K562 (cell line): ENCODE measurements at regions not wholly inside any gene's neighbourhood (a gene's known extent, or its start where the extent isn't known, plus 50 kb on each side); places are given as distances from the start of the nearest gene placed in this dataset.

Experiments used
- BRCA1 ChIP-seq, 2 experiments: fragments of 450-650 bp in 1 of 2; sonication (generic) in 1 of 2; formaldehyde crosslinking in 1 of 2; IDR thresholded peaks; 2 replicates each; pipeline versions ENCODE4 v1.5.0 to v1.6.1; 2017 to 2020; ENCODE audit warnings: mild to moderate bottlenecking in 1 of 2, missing genetic modification reagents in 1 of 2
- KHSRP ChIP-seq: fragments of 450-650 bp; IDR thresholded peaks from 2 replicates; pipeline ENCODE4 v1.6.1; 2017
- SLC30A9 ChIP-seq: fragments of 250-450 bp; sonication (Bioruptor Pico); IDR thresholded peaks from 2 replicates; pipeline ENCODE4 v1.8.0; 2022; ENCODE audit warnings: mild to moderate bottlenecking, moderate library complexity
- ZNF518B ChIP-seq: fragments of 250-450 bp; sonication (Bioruptor Pico); IDR thresholded peaks from 2 replicates; pipeline ENCODE4 v1.5.0; 2021; ENCODE audit warnings: mild to moderate bottlenecking, moderate library complexity
- ZNF609 ChIP-seq: sonication (generic); formaldehyde crosslinking; IDR thresholded peaks from 2 replicates; pipeline ENCODE4 v1.8.1; 2023; ENCODE audit warnings: missing genetic modification reagents, mild to moderate bottlenecking, borderline replicate concordance
- ZNF785 ChIP-seq: fragments of 250-450 bp; sonication (Bioruptor Pico); IDR thresholded peaks from 2 replicates; pipeline ENCODE4 v1.4.0; 2020; ENCODE audit warnings: mild to moderate bottlenecking
- ZZZ3 ChIP-seq: fragments of 450-650 bp; IDR thresholded peaks from 2 replicates; pipeline ENCODE4 v1.6.1; 2016; ENCODE audit warnings: antibody characterized with exemption, mild to moderate bottlenecking, moderate library complexity

DNA sequence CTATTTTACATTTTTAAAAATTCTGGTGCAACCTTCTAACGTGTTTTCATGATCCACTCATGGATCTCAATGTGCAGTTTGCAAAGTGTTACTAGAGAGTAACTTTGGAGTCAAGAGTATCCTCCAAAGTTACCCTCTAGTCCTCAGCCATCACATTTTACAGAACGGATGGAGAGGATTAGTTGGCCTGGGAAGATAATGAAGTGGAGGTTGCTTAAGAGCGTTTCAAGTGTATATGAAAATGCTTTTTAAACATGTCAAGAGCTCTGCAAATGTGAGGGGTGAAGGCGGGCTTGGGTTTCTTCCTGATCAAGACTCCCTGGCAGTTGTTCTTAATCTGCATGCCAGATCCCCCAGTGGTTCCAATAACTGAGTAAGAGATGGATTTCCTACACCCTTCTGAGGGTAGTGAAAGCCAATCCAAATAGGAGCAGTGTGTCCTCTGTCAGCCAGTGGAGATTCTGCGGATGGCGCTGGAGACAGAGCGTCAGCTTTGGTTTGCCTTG lies 299.4 kb upstream of the NPVF start (continued):
- TF ChIP-seq ZNF518B (CRISPR knock-in tag) = no peak
- no peak for TF ChIP-seq BRCA1 (IDR thresholded peaks at IDR 0.05)
- no peak for TF ChIP-seq BRCA1 (CRISPR knock-in tag; IDR thresholded peaks at IDR 0.05)
- no peak for TF ChIP-seq ZZZ3
- TF ChIP-seq ZNF609 (CRISPR knock-in tag) = no peak
- no peak for TF ChIP-seq SLC30A9
- TF ChIP-seq ZNF785 = no peak
- TF ChIP-seq KHSRP = no peak
